GM23248 (cell line): ENCODE measurements at regions not wholly inside any gene's neighbourhood (a gene's known extent, or its start where the extent isn't known, plus 50 kb on each side); places are given as distances from the start of the nearest gene placed in this dataset.

Experiments
- DNase-seq: peaks from one replicate; pipeline ENCODE4 v3.0.0-alpha.2; 2015
- H2AFZ ChIP-seq: fragments of 200-600 bp; sonication (generic); 2 replicates; pipeline ENCODE4 v1.6.1; 2016; ENCODE audit warnings: antibody characterized with exemption
- H3F3A ChIP-seq: fragments of 200-600 bp; sonication (generic); 2 replicates; pipeline ENCODE4 v1.6.1; 2016; ENCODE audit warnings: mild to moderate bottlenecking, antibody characterized with exemption, mixed run types; ENCODE audit not compliant: insufficient read depth
- H3K27ac ChIP-seq: fragments of 200-600 bp; sonication (generic); 2 replicates; pipeline ENCODE4 v1.5.1; 2016; ENCODE audit warnings: mild to moderate bottlenecking
- H3K27me3 ChIP-seq: fragments of 200-600 bp; sonication (generic); replicated peaks from 2 replicates; pipeline ENCODE4 v1.6.1; 2016; ENCODE audit warnings: mild to moderate bottlenecking; ENCODE audit not compliant: insufficient read depth
- H3K36me3 ChIP-seq: fragments of 200-600 bp; sonication (generic); 2 replicates; pipeline ENCODE4 v1.6.1; 2016; ENCODE audit warnings: low read depth, mild to moderate bottlenecking
- H3K4me1 ChIP-seq: fragments of 200-600 bp; sonication (generic); 2 replicates; pipeline ENCODE4 v1.6.1; 2016; ENCODE audit warnings: mild to moderate bottlenecking; ENCODE audit not compliant: insufficient read depth
- H3K4me2 ChIP-seq: fragments of 200-600 bp; sonication (generic); one replicate; pipeline ENCODE4 v1.6.1; 2016; ENCODE audit warnings: mild to moderate bottlenecking; ENCODE audit not compliant: unreplicated experiment
- H3K4me3 ChIP-seq: fragments of 200-600 bp; sonication (generic); 2 replicates; pipeline ENCODE4 v1.5.1; 2016; ENCODE audit warnings: mild to moderate bottlenecking
- H3K79me2 ChIP-seq: fragments of 200-600 bp; sonication (generic); 2 replicates; pipeline ENCODE4 v1.6.1; 2016; ENCODE audit warnings: mild to moderate bottlenecking; ENCODE audit not compliant: insufficient read depth
- H3K9ac ChIP-seq: fragments of 200-600 bp; sonication (generic); 2 replicates; pipeline ENCODE4 v1.6.1; 2016; ENCODE audit warnings: mild to moderate bottlenecking
- H3K9me2 ChIP-seq: fragments of 200-600 bp; sonication (generic); 2 replicates; pipeline ENCODE4 v1.6.1; 2016; ENCODE audit warnings: mixed run types, mild to moderate bottlenecking, moderate library complexity; ENCODE audit not compliant: insufficient read depth
- H3K9me3 ChIP-seq: fragments of 200-600 bp; sonication (generic); one replicate; pipeline ENCODE4 v1.6.1; 2017; ENCODE audit warnings: low read depth
- H4K20me1 ChIP-seq: fragments of 200-600 bp; sonication (generic); 2 replicates; pipeline ENCODE4 v1.6.0; 2016; ENCODE audit not compliant: insufficient read depth
- EZH2 ChIP-seq: fragments of 200-600 bp; sonication (generic); IDR thresholded peaks from 2 replicates; pipeline ENCODE4 v1.6.1; 2018; ENCODE audit warnings: antibody characterized with exemption, mild to moderate bottlenecking; ENCODE audit not compliant: insufficient read depth, poor library complexity, severe bottlenecking
- EZH2phosphoT487 ChIP-seq: fragments of 200-600 bp; sonication (generic); IDR thresholded peaks from 2 replicates; pipeline ENCODE4 v1.6.1; 2018; ENCODE audit warnings: antibody characterized with exemption, moderate library complexity, mild to moderate bottlenecking, low read depth; ENCODE audit not compliant: insufficient read depth
- WGBS, 2 experiments: methylation state at CpG; one replicate each; pipeline ENCODE4 v1.1.6; 2015 to 2017; ENCODE audit warnings: low lambda C conversion rate in 2 of 2, low coverage in 1 of 2; ENCODE audit errors: missing lambda C conversion rate in 2 of 2; 5-methylcytosine and 5-hydroxymethylcytosine counted together
- in situ Hi-C: fragments of 300-500 bp; cut with MboI; formaldehyde crosslinking; loops from 2 replicates; pipeline ENCODE4 v1.15.0; 2020

- Histone ChIP-seq H2AFZ (no peak overlapping the region), H3K4me1 (no peaks in the 10 kb centered on the region), H3K9me3 (no peaks in the 10 kb centered on the region), H3K4me2 (no peak overlapping the region), H3K27ac (no peak overlapping the region), H3K27me3 (no peaks in the 10 kb centered on the region), H3F3A (no peaks in the 10 kb centered on the region), H3K79me2 (no peaks in the 10 kb centered on the region), H4K20me1 (no peaks in the 10 kb centered on the region), H3K9ac (no peak overlapping the region), H3K4me3 (no peak overlapping the region), H3K36me3 (no peaks in the 10 kb centered on the region), H3K9me2 (no peaks in the 10 kb centered on the region)
- in situ Hi-C loops: no loop called here
- TF ChIP-seq EZH2 (no peak), EZH2phosphoT487 (no peak)
- WGBS, 2 experiments: 35 to 38% methylated on average over 2 of the region's 2 CpGs
- DNase-seq: no peak
These were observed 325.9 kb upstream of the EPHA7 start for GRCh38 chr6:93745306-93745705.

GRCh38 chr6:93735099-93735498 lies 315.7 kb upstream of the EPHA7 start:
- H2AFZ ChIP-seq: no peak overlapping the region
- WGBS, 2 experiments: 38 to 39% methylated on average over 3 of the region's 3 CpGs

GRCh38 chr6:93731306-93731705 lies 311.9 kb upstream of the EPHA7 start:
- H2AFZ ChIP-seq: no peak overlapping the region
- no peaks in the 10 kb centered on the region for H3K9me2 ChIP-seq
- H3K9me3 ChIP-seq: no peaks in the 10 kb centered on the region
- no peak for TF ChIP-seq EZH2
- TF ChIP-seq EZH2phosphoT487: no peak
- no peaks in the 10 kb centered on the region for H4K20me1 ChIP-seq
- WGBS, 2 experiments: 54 to 60% methylated on average over 1 of the region's 1 CpG
- no peaks in the 10 kb centered on the region for H3K27me3 ChIP-seq
- no peaks in the 10 kb centered on the region for H3K79me2 ChIP-seq
- H3K4me2 ChIP-seq: no peak overlapping the region
- H3K27ac ChIP-seq: no peak overlapping the region
- no peaks in the 10 kb centered on the region for H3K36me3 ChIP-seq
- H3K4me1 ChIP-seq: no peaks in the 10 kb centered on the region
- H3F3A ChIP-seq: no peaks in the 10 kb centered on the region
- no peak overlapping the region for H3K9ac ChIP-seq
- in situ Hi-C loops: no loop called here
- no peak for DNase-seq
- H3K4me3 ChIP-seq: no peak overlapping the region

More at GRCh38 chr6:93735099-93735498, 315.7 kb upstream of the EPHA7 start:
- Histone ChIP-seq H3K79me2 (no peaks in the 10 kb centered on the region), H3K9me3 (no peaks in the 10 kb centered on the region), H3K36me3 (no peaks in the 10 kb centered on the region), H3K9me2 (no peaks in the 10 kb centered on the region), H3K27ac (no peak overlapping the region), H3K4me3 (no peak overlapping the region), H3F3A (no peaks in the 10 kb centered on the region), H3K4me2 (no peak overlapping the region), H3K27me3 (no peaks in the 10 kb centered on the region), H3K9ac (no peak overlapping the region), H4K20me1 (no peaks in the 10 kb centered on the region), H3K4me1 (no peaks in the 10 kb centered on the region)
- TF ChIP-seq EZH2phosphoT487 (no peak), EZH2 (no peak)
- in situ Hi-C loops: no loop called here
- DNase-seq: no peak

GRCh38 chr6:93728150-93728549 lies 308.8 kb upstream of the EPHA7 start:
- H3F3A ChIP-seq: no peaks in the 10 kb centered on the region
- H3K4me3 ChIP-seq: no peak overlapping the region
- TF ChIP-seq EZH2: no peak
- no peak for TF ChIP-seq EZH2phosphoT487
- H2AFZ ChIP-seq: no peak overlapping the region
- no peaks in the 10 kb centered on the region for H3K4me1 ChIP-seq
- no peaks in the 10 kb centered on the region for H4K20me1 ChIP-seq
- H3K4me2 ChIP-seq: no peak overlapping the region
- H3K36me3 ChIP-seq: no peaks in the 10 kb centered on the region
- no peaks in the 10 kb centered on the region for H3K27me3 ChIP-seq
- in situ Hi-C loops: no loop called here
- no peak overlapping the region for H3K9ac ChIP-seq
- no peaks in the 10 kb centered on the region for H3K9me3 ChIP-seq
- 0 to 2% methylated on average over 2 of the region's 2 CpGs for WGBS, 2 experiments
- H3K27ac ChIP-seq: no peak overlapping the region
- no peaks in the 10 kb centered on the region for H3K9me2 ChIP-seq
- H3K79me2 ChIP-seq: no peaks in the 10 kb centered on the region
- no peak for DNase-seq

DNA sequence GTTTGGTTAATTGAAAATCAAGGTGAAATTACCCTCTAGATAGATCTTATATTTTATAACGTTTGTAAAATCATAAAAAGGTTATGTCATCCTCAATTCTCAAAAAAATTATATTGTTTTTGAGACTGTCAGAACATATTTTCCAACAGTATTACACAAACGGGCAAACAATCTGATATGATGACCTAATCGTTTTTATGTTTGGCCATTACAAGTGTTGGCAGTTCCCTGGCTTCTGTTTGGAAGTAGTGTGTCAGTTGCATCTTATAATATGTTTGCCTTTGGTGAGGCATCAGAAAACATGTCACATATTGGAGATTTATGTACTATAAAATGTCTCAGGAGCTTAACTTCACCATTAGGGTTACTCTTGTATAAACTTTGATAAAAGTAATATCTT lies 308.1 kb upstream of the EPHA7 start:
- DNase-seq: no peak
- H3K9ac ChIP-seq: no peak overlapping the region
- no peaks in the 10 kb centered on the region for H3F3A ChIP-seq
- TF ChIP-seq EZH2phosphoT487 (no peak), EZH2 (no peak)
- H2AFZ ChIP-seq: no peak overlapping the region
- H4K20me1 ChIP-seq: no peaks in the 10 kb centered on the region
- no peaks in the 10 kb centered on the region for H3K9me3 ChIP-seq
- H3K4me3 ChIP-seq: no peak overlapping the region
- no peak overlapping the region for H3K4me2 ChIP-seq
- in situ Hi-C loops: no loop called here
- no peaks in the 10 kb centered on the region for H3K4me1 ChIP-seq
- H3K36me3 ChIP-seq: no peaks in the 10 kb centered on the region
- H3K27me3 ChIP-seq: no peaks in the 10 kb centered on the region
- H3K27ac ChIP-seq: no peak overlapping the region
- no peaks in the 10 kb centered on the region for H3K9me2 ChIP-seq
- WGBS, 2 experiments: 1 to 5% methylated on average over 3 of the region's 3 CpGs
- no peaks in the 10 kb centered on the region for H3K79me2 ChIP-seq
